Right lobe of liver (tissue), 4 donors: ENCODE measurements at regions not wholly inside any gene's neighbourhood (a gene's known extent, or its start where the extent isn't known, plus 50 kb on each side); places are given as distances from the start of the nearest gene placed in this dataset.

ENCODE experiments used
- CTCF ChIP-seq, 4 donors: fragments of 200-600 bp in 3 of 4; fragments of 450-650 bp in 1 of 4; IDR thresholded peaks; one replicate each; pipeline versions ENCODE4 v1.5.1 to v1.8.0; 2016 to 2022; ENCODE audit warnings: antibody characterized with exemption in 4 of 4, mild to moderate bottlenecking in 2 of 4
- POLR2A ChIP-seq: fragments of 450-650 bp; IDR thresholded peaks from one replicate; pipeline ENCODE4 v1.6.1; 2017; ENCODE audit warnings: antibody characterized with exemption, mild to moderate bottlenecking
- donor health status: DM: no; HTN: no; CAD: no.
- donor health status: DM: no; HTN: no; CAD: no.
- donor health status: DM: no; HTN: yes; CAD: no.

DNA sequence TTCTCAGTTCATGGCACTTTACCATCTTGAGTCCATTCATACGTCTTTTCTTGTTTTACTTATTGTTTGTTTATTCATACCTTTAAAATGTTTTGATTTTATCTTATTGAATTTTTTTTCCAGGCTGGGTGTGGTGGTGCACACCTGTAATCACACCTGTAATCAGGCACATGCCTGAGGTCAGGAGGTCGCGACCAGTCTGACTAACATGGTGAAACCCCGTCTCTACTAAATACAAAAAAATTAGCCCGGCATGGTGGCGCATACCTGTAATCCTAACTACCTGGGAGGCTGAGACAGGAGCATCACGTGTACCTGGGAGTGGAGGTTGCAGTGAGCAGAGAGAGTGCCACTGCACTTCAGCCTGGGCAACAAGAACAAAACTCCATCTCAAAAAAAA is 104.1 kb upstream of the MROH9 start:
- TF ChIP-seq CTCF (IDR thresholded peaks at IDR 0.05) (no peak), POLR2A (no peak)
